ENCODE measurements at regions not wholly inside any gene's neighbourhood (a gene's known extent, or its start where the extent isn't known, plus 50 kb on each side); places are given as distances from the start of the nearest gene placed in this dataset.
"Not testable (repeated sequence)": the region's sequence is repeated elsewhere in the genome, so short reads cannot be mapped to it uniquely, and the experiment has no call there.

GRCh38 chr13:73664851-73665250 lies 469.4 kb downstream of the KLF12 start:
- no peak for DNase-seq

- DNase-seq: no peak
These were observed 471.4 kb downstream of the KLF12 start for GRCh38 chr13:73662833-73663232.

GRCh38 chr13:73661687-73662425 lies 472.3 kb downstream of the KLF12 start:
- DNase-seq: no peak

- no peak for DNase-seq
These were observed 473.1 kb downstream of the KLF12 start for GRCh38 chr13:73661066-73661465.

- DNase-seq: no peak
These were observed 475.6 kb downstream of the KLF12 start for GRCh38 chr13:73658639-73659038.

GRCh38 chr13:73657821-73658540 lies 476.2 kb downstream of the KLF12 start:
- DNase-seq: peak; percentile 58

- DNase-seq: no peak
These were observed 477.3 kb downstream of the KLF12 start for GRCh38 chr13:73656863-73657262.

- no peak for DNase-seq
These were observed 480.5 kb downstream of the KLF12 start for GRCh38 chr13:73653688-73654087.

GRCh38 chr13:73647417-73647816 lies 486.8 kb downstream of the KLF12 start:
- DNase-seq: no peak

- DNase-seq: not testable (repeated sequence)
These were observed 493.6 kb downstream of the KLF12 start for GRCh38 chr13:73640476-73641179.

GRCh38 chr13:73635166-73635787 lies 498.9 kb downstream of the KLF12 start:
- no peak for DNase-seq

- no peak for DNase-seq
These were observed 500.3 kb downstream of the KLF12 start for GRCh38 chr13:73633817-73634460.

GRCh38 chr13:73631411-73631810 lies 502.8 kb downstream of the KLF12 start:
- no peak for DNase-seq

- DNase-seq: no peak
These were observed 508.5 kb downstream of the KLF12 start for GRCh38 chr13:73625562-73626339.

- no peak for DNase-seq
These were observed 510.9 kb downstream of the KLF12 start for GRCh38 chr13:73623281-73623680.

- DNase-seq: no peak
These were observed 511.8 kb downstream of the KLF12 start for GRCh38 chr13:73622381-73622780.

- no peak for DNase-seq
These were observed 515.8 kb downstream of the KLF12 start for GRCh38 chr13:73618275-73618865.

- DNase-seq: no peak
These were observed 517.3 kb downstream of the KLF12 start for GRCh38 chr13:73616861-73617260.

- no peak for DNase-seq
These were observed 523.2 kb downstream of the KLF12 start for GRCh38 chr13:73610799-73611592.

GRCh38 chr13:73608711-73609485 lies 525.3 kb downstream of the KLF12 start:
- DNase-seq: no peak

Measured in fibroblast of skin of scalp (primary cell).